ENCODE measurements at regions not wholly inside any gene's neighbourhood (a gene's known extent, or its start where the extent isn't known, plus 50 kb on each side); places are given as distances from the start of the nearest gene placed in this dataset.

GRCh38 chrX:10707773-10708172 is 87.4 kb upstream of the MID1 start:
- TF ChIP-seq, protein P1, sequence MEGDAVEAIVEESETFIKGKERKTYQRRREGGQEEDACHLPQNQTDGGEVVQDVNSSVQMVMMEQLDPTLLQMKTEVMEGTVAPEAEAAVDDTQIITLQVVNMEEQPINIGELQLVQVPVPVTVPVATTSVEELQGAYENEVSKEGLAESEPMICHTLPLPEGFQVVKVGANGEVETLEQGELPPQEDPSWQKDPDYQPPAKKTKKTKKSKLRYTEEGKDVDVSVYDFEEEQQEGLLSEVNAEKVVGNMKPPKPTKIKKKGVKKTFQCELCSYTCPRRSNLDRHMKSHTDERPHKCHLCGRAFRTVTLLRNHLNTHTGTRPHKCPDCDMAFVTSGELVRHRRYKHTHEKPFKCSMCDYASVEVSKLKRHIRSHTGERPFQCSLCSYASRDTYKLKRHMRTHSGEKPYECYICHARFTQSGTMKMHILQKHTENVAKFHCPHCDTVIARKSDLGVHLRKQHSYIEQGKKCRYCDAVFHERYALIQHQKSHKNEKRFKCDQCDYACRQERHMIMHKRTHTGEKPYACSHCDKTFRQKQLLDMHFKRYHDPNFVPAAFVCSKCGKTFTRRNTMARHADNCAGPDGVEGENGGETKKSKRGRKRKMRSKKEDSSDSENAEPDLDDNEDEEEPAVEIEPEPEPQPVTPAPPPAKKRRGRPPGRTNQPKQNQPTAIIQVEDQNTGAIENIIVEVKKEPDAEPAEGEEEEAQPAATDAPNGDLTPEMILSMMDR (IDR thresholded peaks at IDR 0.05; ENCODE audit: borderline replicate concordance, extremely low read depth, low read length, poor library complexity, severe bottlenecking): no peak
- TF ChIP-seq EZH2 (IDR thresholded peaks at IDR 0.05; ENCODE audit: borderline replicate concordance, low read depth, low read length, severe bottlenecking): no peak

Measured in DND-41 (cell line).